Activated CD8-positive, alpha-beta memory T cell treated with anti-CD3 and anti-CD28 coated beads, Interleukin-2, amount 50 U/mL, for 24 hours (primary cell): ENCODE measurements at regions not wholly inside any gene's neighbourhood (a gene's known extent, or its start where the extent isn't known, plus 50 kb on each side); places are given as distances from the start of the nearest gene placed in this dataset.

Source experiments
- DNase-seq: peaks from one replicate; pipeline ENCODE4 v3.0.0-alpha.2; 2020; ENCODE audit errors: extremely low read depth

GRCh38 chr13:53499576-53500133 is 471.0 kb downstream of the OLFM4 start:
- DNase-seq, result no peak

DNA sequence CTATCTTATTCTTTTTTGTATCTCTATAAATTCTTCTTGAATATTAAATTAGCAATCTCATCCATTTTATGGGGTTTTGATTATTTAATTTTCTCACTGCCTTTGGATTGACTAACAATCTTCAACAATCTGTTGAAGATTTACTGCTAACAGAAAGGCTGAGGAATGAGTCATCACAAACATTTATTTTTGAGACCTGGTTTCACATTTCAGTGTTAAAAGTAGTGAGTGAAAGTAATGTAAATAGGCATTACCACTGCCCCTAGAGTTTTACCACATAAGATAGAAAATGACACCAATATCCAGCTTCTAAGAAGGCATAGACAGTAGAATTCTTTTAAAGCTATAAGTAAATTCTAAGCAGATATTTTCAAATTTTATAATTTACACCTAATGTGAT is 472.8 kb downstream of the OLFM4 start:
- no peak for DNase-seq

GRCh38 chr13:53507741-53508140 is 479.1 kb downstream of the OLFM4 start:
- DNase-seq, result no peak

DNA sequence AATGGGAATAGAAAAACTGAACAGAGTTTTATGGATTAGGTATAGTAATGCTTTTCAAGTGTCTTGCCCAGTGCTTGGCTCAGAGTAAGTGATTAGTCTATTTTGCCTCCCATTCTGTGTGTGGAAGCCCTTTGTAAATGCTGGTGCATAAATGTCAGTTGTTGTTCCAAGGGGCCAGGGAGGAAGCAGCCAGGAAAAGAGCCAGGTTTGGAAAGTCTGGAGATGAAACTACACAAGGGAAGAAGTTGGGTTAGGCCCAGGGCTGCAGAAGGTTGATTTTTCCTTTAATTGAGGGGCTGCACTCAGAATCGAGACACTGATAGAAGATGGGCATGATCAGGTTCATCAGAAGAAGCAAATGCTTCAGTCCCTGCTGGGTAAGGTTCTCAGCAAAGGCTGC is 484.0 kb downstream of the OLFM4 start:
- DNase-seq, result no peak

- no peak for DNase-seq
Measured at GRCh38 chr13:53513226-53513625, 484.6 kb downstream of the OLFM4 start.

DNA sequence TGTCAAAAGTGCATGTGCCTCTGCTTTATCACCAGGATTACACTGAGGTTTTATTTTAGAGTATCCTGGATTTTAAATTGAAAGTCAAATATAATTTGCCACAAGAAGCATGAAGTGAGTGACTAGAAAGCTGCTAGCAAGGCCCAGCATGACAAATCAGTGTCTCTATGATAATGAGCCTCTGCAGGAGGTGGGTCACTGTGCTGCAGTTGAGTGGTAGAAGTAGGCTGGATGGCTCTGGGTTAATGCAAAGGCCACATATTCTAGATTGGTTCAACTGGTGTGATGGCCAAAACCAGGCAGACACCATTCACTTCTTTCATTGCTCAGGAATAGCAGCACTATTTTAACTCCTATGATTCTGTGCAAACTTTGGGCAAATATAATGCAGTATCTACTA is 491.5 kb downstream of the OLFM4 start:
- DNase-seq, result no peak

- DNase-seq, result no peak
Measured at GRCh38 chr13:53522034-53522433, 493.4 kb downstream of the OLFM4 start.

DNA sequence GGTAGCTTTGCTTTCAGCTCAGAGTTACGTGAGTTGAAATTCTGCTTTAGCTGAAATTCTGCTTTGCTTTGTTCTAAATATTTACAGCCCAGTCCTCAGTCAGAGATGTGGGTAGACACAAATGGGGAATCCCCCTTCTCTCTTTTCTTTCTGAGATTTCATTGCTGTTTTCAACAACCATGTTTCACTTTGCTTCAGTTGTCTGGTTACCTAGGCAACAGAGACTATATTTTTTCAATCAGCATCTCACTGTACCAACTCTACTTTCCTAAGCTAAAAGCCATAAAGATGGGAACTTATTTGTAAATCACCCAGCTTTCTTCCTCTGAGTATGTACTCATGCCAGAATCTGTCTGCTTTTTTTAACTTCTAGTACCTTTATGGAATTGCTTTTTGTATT is 509.0 kb downstream of the OLFM4 start:
- no peak for DNase-seq

DNA sequence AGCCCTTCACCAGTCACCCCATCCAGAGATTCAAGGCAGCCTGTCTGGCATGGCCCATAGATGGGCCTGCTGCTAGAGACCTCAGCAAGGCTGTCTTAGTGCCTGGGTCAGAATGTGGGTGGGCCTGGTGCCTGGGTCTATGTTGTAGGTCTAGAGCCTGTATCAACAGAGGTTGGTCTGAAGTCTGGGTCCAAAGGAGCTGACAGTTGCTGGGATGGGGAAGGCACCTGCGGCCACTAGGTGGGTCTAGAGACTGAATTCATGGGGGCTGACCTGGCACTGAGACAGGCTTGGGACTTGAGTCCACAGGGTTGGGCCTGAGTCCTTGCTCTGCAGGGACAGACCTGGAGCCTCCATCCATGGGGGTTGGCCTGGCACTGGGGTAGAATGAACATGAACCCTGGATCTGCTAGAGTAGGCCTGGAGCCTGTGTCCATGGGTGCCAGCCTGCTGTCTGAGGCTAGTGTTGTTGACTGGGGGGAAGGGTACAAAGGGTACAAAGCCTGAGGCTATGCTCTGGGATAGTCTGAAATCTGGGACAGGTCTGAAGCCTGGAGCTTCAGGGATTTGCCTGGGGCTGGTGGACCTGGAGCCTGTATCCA is 516.8 kb downstream of the OLFM4 start:
- DNase-seq, result no peak

DNA sequence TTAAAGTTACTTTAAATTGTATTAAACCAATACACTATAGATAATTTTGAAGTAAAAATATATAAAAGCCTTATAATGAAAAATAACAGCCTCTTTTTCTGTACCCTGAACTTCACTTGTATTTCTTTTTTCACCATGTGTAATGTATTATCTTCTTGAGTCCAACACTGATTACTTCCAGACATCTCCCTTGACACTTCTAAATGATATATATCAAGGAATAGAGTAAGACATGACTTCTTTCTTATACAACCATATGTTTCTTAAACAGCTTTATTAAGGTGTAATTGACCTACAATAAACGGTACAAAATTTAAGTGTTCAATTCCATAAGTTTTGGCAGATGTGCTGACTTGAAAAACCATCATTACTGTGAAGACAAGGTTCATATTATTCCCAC is 531.9 kb downstream of the OLFM4 start:
- no peak for DNase-seq

DNA sequence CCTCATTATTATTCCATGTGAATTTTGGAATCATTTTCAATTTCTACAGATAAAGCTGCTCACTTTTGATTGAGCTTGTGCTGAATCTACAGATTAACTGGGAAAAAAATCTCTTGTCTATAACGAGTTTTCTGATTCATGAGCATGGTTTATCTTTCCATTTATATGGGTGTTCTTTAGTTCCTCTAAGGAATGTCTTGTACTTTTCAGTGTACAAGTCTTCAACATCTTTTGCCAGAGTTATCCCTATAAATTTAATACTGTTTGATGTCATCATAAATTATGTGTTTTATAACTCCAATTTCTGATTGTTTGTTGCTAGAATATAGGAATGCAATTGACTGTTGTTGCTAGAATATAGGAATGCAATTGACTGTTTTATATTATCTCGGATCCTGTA is 533.8 kb downstream of the OLFM4 start:
- no peak for DNase-seq

- no peak for DNase-seq
Measured at GRCh38 chr13:53568491-53568890, 539.9 kb downstream of the OLFM4 start.

DNA sequence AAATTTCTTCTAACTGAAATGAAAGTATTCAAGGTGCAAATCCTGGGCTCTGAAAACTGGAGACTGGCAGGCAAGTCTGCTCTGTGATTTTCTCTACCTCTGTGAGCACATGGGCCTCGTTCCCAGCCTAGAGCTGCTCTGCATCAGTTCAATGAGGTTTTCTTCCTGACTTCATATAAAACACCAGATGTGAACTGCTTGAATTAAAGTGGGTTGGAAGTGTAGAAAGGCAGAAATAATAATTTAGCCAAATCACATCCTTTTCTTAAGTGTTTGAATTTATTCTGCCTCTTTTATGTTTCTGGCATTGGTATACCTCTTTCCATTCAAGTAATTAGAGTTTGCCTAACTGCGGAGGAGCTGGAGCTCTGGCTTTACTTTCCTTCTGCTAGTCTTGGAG is 540.8 kb downstream of the OLFM4 start:
- no peak for DNase-seq

GRCh38 chr13:53601113-53601512 is 572.5 kb downstream of the OLFM4 start:
- no peak for DNase-seq

DNA sequence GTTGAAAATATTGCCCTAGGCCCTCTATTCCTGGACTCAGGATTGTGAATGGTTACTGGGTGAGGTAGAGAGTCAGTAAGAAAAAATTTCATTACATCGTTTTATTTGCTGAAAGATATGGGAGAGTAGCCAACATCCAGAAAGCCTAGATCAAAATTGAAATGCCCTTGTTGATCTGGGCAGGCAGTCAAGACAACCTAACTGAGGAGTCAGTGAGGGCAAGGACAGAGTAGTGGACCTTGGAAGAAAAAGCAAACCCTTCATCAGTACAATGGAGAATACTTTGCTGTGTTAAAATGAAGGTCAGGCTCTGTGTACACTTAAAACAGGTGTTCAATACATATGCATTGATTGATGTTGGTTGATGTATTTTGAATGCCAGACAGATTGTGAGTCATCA is 576.7 kb downstream of the OLFM4 start:
- DNase-seq, result no peak

GRCh38 chr13:53612200-53612599 is 583.6 kb downstream of the OLFM4 start:
- DNase-seq, result no peak

DNA sequence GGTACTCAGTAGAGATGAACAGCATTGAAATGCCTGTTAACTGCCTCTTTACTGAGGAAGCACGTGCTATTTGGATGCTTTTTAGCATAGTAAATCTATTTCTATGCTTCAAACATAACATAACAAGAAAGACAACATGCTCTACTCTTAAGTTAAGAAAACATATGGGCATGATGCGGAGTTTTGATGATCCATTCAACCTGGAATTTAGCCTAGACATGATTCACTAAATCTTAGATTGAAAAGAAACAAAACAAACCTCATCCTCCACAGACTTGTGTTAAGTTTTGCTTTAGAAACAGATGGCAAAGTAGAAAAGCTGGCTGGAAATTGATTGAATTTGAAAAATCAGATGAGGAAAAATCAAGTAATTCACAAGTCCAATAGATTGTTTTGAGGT is 593.8 kb downstream of the OLFM4 start:
- no peak for DNase-seq

- DNase-seq, result no peak
Measured at GRCh38 chr13:53623146-53623545, 594.5 kb downstream of the OLFM4 start.

GRCh38 chr13:53631511-53631910 is 602.9 kb downstream of the OLFM4 start:
- DNase-seq, result no peak

- no peak for DNase-seq
Measured at GRCh38 chr13:53638040-53638439, 609.4 kb downstream of the OLFM4 start.

DNA sequence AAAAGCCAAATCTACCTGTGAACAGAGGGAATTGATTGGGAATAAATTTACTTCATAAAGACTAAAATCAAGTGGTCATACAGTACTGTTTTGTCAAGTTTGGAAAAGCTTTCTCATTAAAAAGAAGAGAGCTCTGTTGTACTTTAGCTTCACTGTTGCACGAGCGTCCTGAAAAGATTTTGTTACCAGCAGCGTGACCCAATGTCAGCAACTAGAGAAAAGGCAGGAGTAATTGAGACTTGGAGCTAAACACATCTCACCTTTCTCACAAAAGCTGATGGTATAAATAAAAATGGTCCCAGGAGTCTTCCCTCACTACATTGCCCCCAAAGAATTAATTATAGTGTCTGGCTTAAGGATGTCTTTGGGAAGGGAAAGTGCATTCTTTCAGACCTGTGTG is 613.7 kb downstream of the OLFM4 start:
- DNase-seq, result no peak

- no peak for DNase-seq
Measured at GRCh38 chr13:53648673-53649072, 620.1 kb downstream of the OLFM4 start.

- DNase-seq, result no peak
Measured at GRCh38 chr13:53672005-53672404, 643.4 kb downstream of the OLFM4 start.

GRCh38 chr13:53683146-53683545 is 654.5 kb downstream of the OLFM4 start:
- no peak for DNase-seq
